ENCODE measurements at regions not wholly inside any gene's neighbourhood (a gene's known extent, or its start where the extent isn't known, plus 50 kb on each side); places are given as distances from the start of the nearest gene placed in this dataset.

GRCh38 chr7:118844748-118845147 lies 620.2 kb downstream of the ANKRD7 start:
- TF ChIP-seq CTCF (conservative IDR thresholded peaks at IDR 0.05; ENCODE audit: low read length) (no peak), EZH2phosphoT487 (IDR thresholded peaks at IDR 0.05; ENCODE audit: borderline replicate concordance) (no peak)

All from Loucy (cell line).